CD1c-positive myeloid dendritic cell (primary cell): ENCODE measurements at regions not wholly inside any gene's neighbourhood (a gene's known extent, or its start where the extent isn't known, plus 50 kb on each side); places are given as distances from the start of the nearest gene placed in this dataset.

ENCODE experiments used
- DNase-seq: peaks from one replicate; pipeline ENCODE4 v3.0.0-alpha.2; 2016; ENCODE audit errors: extremely low spot score

GRCh38 chr9:121569266-121569648 lies 69.6 kb upstream of the GGTA1 start:
- no peak for DNase-seq

GRCh38 chr9:121572581-121572980 lies 72.9 kb upstream of the GGTA1 start:
- DNase-seq = no peak

GRCh38 chr9:121573717-121574485 lies 74.3 kb upstream of the GGTA1 start:
- no peak for DNase-seq

GRCh38 chr9:121574774-121575519 lies 75.3 kb upstream of the GGTA1 start:
- no peak for DNase-seq

GRCh38 chr9:121576281-121577075 lies 75.0 kb upstream of the DAB2IP start:
- DNase-seq = no peak

- no peak for DNase-seq
Measured at GRCh38 chr9:121577166-121577565, 74.3 kb upstream of the DAB2IP start.

GRCh38 chr9:121577572-121577971 lies 73.9 kb upstream of the DAB2IP start:
- no peak for DNase-seq

GRCh38 chr9:121581786-121582600 lies 69.4 kb upstream of the DAB2IP start:
- DNase-seq = no peak

- DNase-seq = no peak
Measured at GRCh38 chr9:121582641-121583040, 68.8 kb upstream of the DAB2IP start.

- no peak for DNase-seq
Measured at GRCh38 chr9:121584421-121584820, 67.0 kb upstream of the DAB2IP start.

- DNase-seq = no peak
Measured at GRCh38 chr9:121587863-121588262, 63.6 kb upstream of the DAB2IP start.

- DNase-seq = no peak
Measured at GRCh38 chr9:121589986-121590385, 61.4 kb upstream of the DAB2IP start.

- no peak for DNase-seq
Measured at GRCh38 chr9:121592265-121592664, 59.2 kb upstream of the DAB2IP start.

GRCh38 chr9:121593066-121593465 lies 58.4 kb upstream of the DAB2IP start:
- DNase-seq = no peak

- DNase-seq = no peak
Measured at GRCh38 chr9:121596515-121596914, 54.9 kb upstream of the DAB2IP start.

GRCh38 chr9:121597698-121598166 lies 53.7 kb upstream of the DAB2IP start:
- DNase-seq = no peak

- no peak for DNase-seq
Measured at GRCh38 chr9:121598167-121598964, 53.1 kb upstream of the DAB2IP start.

- peak; percentile 29 for DNase-seq
Measured at GRCh38 chr9:121598965-121599871, 52.2 kb upstream of the DAB2IP start.

- DNase-seq = no peak
Measured at GRCh38 chr9:121599872-121600585, 51.4 kb upstream of the DAB2IP start.
